Endothelial cell of umbilical vein (primary cell): ENCODE measurements at regions not wholly inside any gene's neighbourhood (a gene's known extent, or its start where the extent isn't known, plus 50 kb on each side); places are given as distances from the start of the nearest gene placed in this dataset.

Experiments used
- POLR2A ChIP-seq: IDR thresholded peaks from 2 replicates; pipeline ENCODE4 v1.6.1; 2012; ENCODE audit warnings: low read depth, mild to moderate bottlenecking, control low read depth, low read length
- POLR2AphosphoS5 ChIP-seq: IDR thresholded peaks from 2 replicates; pipeline ENCODE4 v1.6.1; 2012; ENCODE audit warnings: low read depth, mild to moderate bottlenecking, control low read depth, low read length, moderate library complexity; ENCODE audit not compliant: insufficient read depth
- TF ChIP-seq, protein P1 (sequence below), 2 donors: IDR thresholded peaks; 1 replicate in 1 of 2; 2 replicates in 1 of 2; pipeline ENCODE4 v1.5.1; 2011; ENCODE audit warnings: low read length in 2 of 2, mild to moderate bottlenecking in 2 of 2, moderate library complexity in 2 of 2, control low read depth in 1 of 2, inconsistent platforms in 1 of 2, low read depth in 1 of 2; ENCODE audit not compliant: insufficient read depth in 1 of 2; ENCODE audit errors: extremely low read depth in 1 of 2
- TF ChIP-seq, protein P2 (sequence below): IDR thresholded peaks from 2 replicates; pipeline ENCODE4 v1.6.1; 2011; ENCODE audit not compliant: insufficient read depth, insufficient read length

DNA sequence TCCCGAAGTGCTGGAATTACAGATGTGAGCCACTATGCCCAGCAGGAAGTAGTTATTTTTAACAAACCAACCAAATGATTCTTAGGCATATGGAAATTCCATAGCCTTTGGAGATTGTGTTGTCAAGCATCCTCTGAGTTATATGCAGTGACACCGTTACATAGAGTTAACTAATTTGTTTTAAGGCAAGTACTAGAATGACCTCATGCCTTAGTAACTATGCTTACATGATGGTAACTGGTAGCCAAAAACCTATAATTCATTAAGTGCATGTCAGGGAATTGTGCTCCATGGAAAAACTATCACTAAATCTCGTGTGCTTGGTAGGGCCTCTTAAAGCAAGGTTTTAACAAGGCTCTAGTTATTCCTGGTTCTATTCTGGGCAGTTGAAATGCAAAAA is 392.8 kb downstream of the TUSC7 start:
- TF ChIP-seq, protein P1, sequence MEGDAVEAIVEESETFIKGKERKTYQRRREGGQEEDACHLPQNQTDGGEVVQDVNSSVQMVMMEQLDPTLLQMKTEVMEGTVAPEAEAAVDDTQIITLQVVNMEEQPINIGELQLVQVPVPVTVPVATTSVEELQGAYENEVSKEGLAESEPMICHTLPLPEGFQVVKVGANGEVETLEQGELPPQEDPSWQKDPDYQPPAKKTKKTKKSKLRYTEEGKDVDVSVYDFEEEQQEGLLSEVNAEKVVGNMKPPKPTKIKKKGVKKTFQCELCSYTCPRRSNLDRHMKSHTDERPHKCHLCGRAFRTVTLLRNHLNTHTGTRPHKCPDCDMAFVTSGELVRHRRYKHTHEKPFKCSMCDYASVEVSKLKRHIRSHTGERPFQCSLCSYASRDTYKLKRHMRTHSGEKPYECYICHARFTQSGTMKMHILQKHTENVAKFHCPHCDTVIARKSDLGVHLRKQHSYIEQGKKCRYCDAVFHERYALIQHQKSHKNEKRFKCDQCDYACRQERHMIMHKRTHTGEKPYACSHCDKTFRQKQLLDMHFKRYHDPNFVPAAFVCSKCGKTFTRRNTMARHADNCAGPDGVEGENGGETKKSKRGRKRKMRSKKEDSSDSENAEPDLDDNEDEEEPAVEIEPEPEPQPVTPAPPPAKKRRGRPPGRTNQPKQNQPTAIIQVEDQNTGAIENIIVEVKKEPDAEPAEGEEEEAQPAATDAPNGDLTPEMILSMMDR (IDR thresholded peaks at IDR 0.05; ENCODE audit: extremely low read depth in 1 of 2, insufficient read depth in 1 of 2, low read depth in 1 of 2, low read length in 2 of 2) = no peak
- TF ChIP-seq, protein P2, sequence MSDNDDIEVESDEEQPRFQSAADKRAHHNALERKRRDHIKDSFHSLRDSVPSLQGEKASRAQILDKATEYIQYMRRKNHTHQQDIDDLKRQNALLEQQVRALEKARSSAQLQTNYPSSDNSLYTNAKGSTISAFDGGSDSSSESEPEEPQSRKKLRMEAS = no peak
- TF ChIP-seq POLR2A = no peak
- TF ChIP-seq POLR2AphosphoS5 = no peak
